Stimulated activated CD4-positive, alpha-beta T cell treated with anti-CD3 and anti-CD28 coated beads, Interleukin-4, amount 100 ng/mL, for 4 hours (primary cell): ENCODE measurements at regions not wholly inside any gene's neighbourhood (a gene's known extent, or its start where the extent isn't known, plus 50 kb on each side); places are given as distances from the start of the nearest gene placed in this dataset.
"Not testable (repeated sequence)": the region's sequence is repeated elsewhere in the genome, so short reads cannot be mapped to it uniquely, and the experiment has no call there.

Source experiments
- DNase-seq, 2 experiments: peaks; one replicate each; pipeline ENCODE4 v3.0.0-alpha.2; 2020

- DNase-seq, result no peak
Observed at GRCh38 chr10:81135851-81136250, 598.1 kb downstream of the SH2D4B start.

GRCh38 chr10:81136261-81136660 lies 598.6 kb downstream of the SH2D4B start:
- DNase-seq, result no peak

- DNase-seq, result no peak
Observed at GRCh38 chr10:81145975-81146374, 608.3 kb downstream of the SH2D4B start.

- DNase-seq, result no peak
Observed at GRCh38 chr10:81146436-81146835, 608.7 kb downstream of the SH2D4B start.

- DNase-seq, result no peak
Observed at GRCh38 chr10:81152656-81153055, 615.0 kb downstream of the SH2D4B start.

- DNase-seq, result no peak
Observed at GRCh38 chr10:81157681-81158080, 620.0 kb downstream of the SH2D4B start.

GRCh38 chr10:81177651-81178244 lies 640.0 kb downstream of the SH2D4B start:
- DNase-seq, result no peak

- DNase-seq, result no peak
Observed at GRCh38 chr10:81179324-81179723, 641.6 kb downstream of the SH2D4B start.

GRCh38 chr10:81179805-81180452 lies 642.2 kb downstream of the SH2D4B start:
- no peak for DNase-seq

GRCh38 chr10:81182296-81182695 lies 644.6 kb downstream of the SH2D4B start:
- no peak for DNase-seq

GRCh38 chr10:81192221-81192788 lies 654.6 kb downstream of the SH2D4B start:
- DNase-seq, result no peak

- DNase-seq, result no peak
Observed at GRCh38 chr10:81200801-81201200, 663.1 kb downstream of the SH2D4B start.

GRCh38 chr10:81207359-81207758 lies 667.6 kb upstream of the NRG3 start:
- DNase-seq, result not testable (repeated sequence)

GRCh38 chr10:81213370-81213769 lies 661.6 kb upstream of the NRG3 start:
- DNase-seq, result no peak

GRCh38 chr10:81215498-81215897 lies 659.5 kb upstream of the NRG3 start:
- no peak for DNase-seq

GRCh38 chr10:81216949-81217348 lies 658.0 kb upstream of the NRG3 start:
- DNase-seq, result no peak

- no peak for DNase-seq
Observed at GRCh38 chr10:81218307-81218706, 656.7 kb upstream of the NRG3 start.

GRCh38 chr10:81219758-81220157 lies 655.2 kb upstream of the NRG3 start:
- no peak for DNase-seq

- no peak for DNase-seq
Observed at GRCh38 chr10:81248886-81249285, 626.1 kb upstream of the NRG3 start.

GRCh38 chr10:81251457-81252115 lies 623.4 kb upstream of the NRG3 start:
- DNase-seq, result no peak

GRCh38 chr10:81264991-81265390 lies 610.0 kb upstream of the NRG3 start:
- DNase-seq, result not testable (repeated sequence)

GRCh38 chr10:81270051-81270450 lies 604.9 kb upstream of the NRG3 start:
- no peak for DNase-seq

- DNase-seq, result no peak
Observed at GRCh38 chr10:81280497-81281479, 594.2 kb upstream of the NRG3 start.
